GM12878 (cell line): ENCODE measurements at regions not wholly inside any gene's neighbourhood (a gene's known extent, or its start where the extent isn't known, plus 50 kb on each side); places are given as distances from the start of the nearest gene placed in this dataset.

ENCODE experiments used
- ATAC-seq: fragments of 200-7000 bp; cut with Tn5 transposase; 3 replicates; pipeline ENCODE4 v1.9.1; 2020; ENCODE audit warnings: mild to moderate bottlenecking, moderate library complexity
- BruUV-seq: library from RNA; stranded (reverse); fragments of 400-500 nt; replicated peaks from 2 replicates; lab custom pipeline; 2021; lab: Mats Ljungman, UMichigan
- CTCF ChIA-PET: fragments of 300-600 bp; sonication (Branson Sonifier 250); formaldehyde crosslinking; extraction: SDS; loops from one replicate; lab custom pipeline; 2021; ENCODE audit warnings: inconsistent platforms; lab: Yijun Ruan, JAX
- POLR2A ChIA-PET: fragments of 350-600 bp; formaldehyde crosslinking; extraction: SDS; loops from one replicate; lab custom pipeline; 2021; ENCODE audit warnings: inconsistent platforms; lab: Charles Lee
- RAD21 ChIA-PET: fragments of 300-600 bp; sonication (Branson Sonifier 250); formaldehyde crosslinking; loops from one replicate; lab custom pipeline; 2023; ENCODE audit warnings: antibody characterized with exemption; ENCODE audit not compliant: unreplicated experiment; lab: Charles Lee
- SMC1A ChIA-PET: fragments of 300-600 bp; sonication (Branson Sonifier 250); formaldehyde crosslinking; loops from one replicate; lab custom pipeline; 2023; ENCODE audit not compliant: unreplicated experiment, uncharacterized antibody; lab: Charles Lee
- DNase-seq: peaks from one replicate; pipeline ENCODE4 v3.0.0-alpha.2; 2011; ENCODE audit warnings: low read depth, low spot score
- FAIRE-seq: peaks from 3 replicates; lab custom pipeline; 2011; peaks lifted over from hg19 to GRCh38; lab: Jason Lieb, UNC
- H2AFZ ChIP-seq: 2 replicates; pipeline ENCODE4 v1.6.0; 2011; ENCODE audit warnings: low read depth, low read length, control low read depth; ENCODE audit not compliant: control insufficient read depth
- H3K27ac ChIP-seq: 2 replicates; pipeline ENCODE4 v1.5.1; 2011; ENCODE audit warnings: control low read depth; ENCODE audit not compliant: control insufficient read depth, insufficient read depth
- H3K27me3 ChIP-seq, 2 experiments: replicated peaks in 1 of 2; 2 replicates each; pipeline versions ENCODE4 v1.6.0 to v1.6.1; 2011; ENCODE audit warnings: low read length in 1 of 2; ENCODE audit not compliant: control insufficient read depth in 2 of 2, insufficient read depth in 2 of 2
- H3K36me3 ChIP-seq, 2 experiments: 2 replicates each; pipeline ENCODE4 v1.5.1; 2011; ENCODE audit warnings: low read length in 1 of 2; ENCODE audit not compliant: control insufficient read depth in 2 of 2, insufficient read depth in 2 of 2
- H3K4me1 ChIP-seq: 2 replicates; pipeline ENCODE4 v1.6.1; 2011; ENCODE audit warnings: mild to moderate bottlenecking, low read length, moderate library complexity, mixed read lengths; ENCODE audit not compliant: control insufficient read depth, insufficient read depth
- H3K4me2 ChIP-seq: 2 replicates; pipeline ENCODE4 v1.6.0; 2011; ENCODE audit warnings: control low read depth; ENCODE audit not compliant: control insufficient read depth, insufficient read depth
- H3K4me3 ChIP-seq: fragments of 200-600 bp; sonication (generic); 2 replicates; pipeline ENCODE4 v1.5.1; 2016
- H3K79me2 ChIP-seq: 2 replicates; pipeline ENCODE4 v1.6.0; 2011; ENCODE audit warnings: low read length; ENCODE audit not compliant: control insufficient read depth, insufficient read depth
- H3K9ac ChIP-seq: 2 replicates; pipeline ENCODE4 v1.8.0; 2011; ENCODE audit warnings: low read length, control low read depth, mixed read lengths; ENCODE audit not compliant: control insufficient read depth, insufficient read depth
- H3K9me3 ChIP-seq: replicated peaks from 3 replicates; pipeline ENCODE4 v1.5.1; 2011; ENCODE audit warnings: mild to moderate bottlenecking, low read length; ENCODE audit not compliant: control insufficient read depth, insufficient read depth
- H4K20me1 ChIP-seq: 2 replicates; pipeline ENCODE4 v1.6.0; 2011; ENCODE audit not compliant: control insufficient read depth, insufficient read depth
- ASH2L ChIP-seq: fragments of 300-600, 200-600 bp; sonication (generic); IDR thresholded peaks from 2 replicates; pipeline ENCODE4 v1.6.1; 2017; ENCODE audit warnings: low read depth, mild to moderate bottlenecking, borderline replicate concordance
- ATF7 ChIP-seq: fragments of 450-650 bp; IDR thresholded peaks from 2 replicates; pipeline ENCODE4 v1.6.1; 2016; ENCODE audit warnings: low read depth, mild to moderate bottlenecking
- IKZF1 ChIP-seq: fragments of 450-650 bp; conservative IDR thresholded peaks from 2 replicates; pipeline ENCODE4 v1.6.1; 2017; ENCODE audit warnings: antibody characterized with exemption, mild to moderate bottlenecking
- MEF2A ChIP-seq: IDR thresholded peaks from 2 replicates; pipeline ENCODE4 v1.6.1; 2011; ENCODE audit warnings: low read depth, mild to moderate bottlenecking, low read length, moderate library complexity; ENCODE audit not compliant: insufficient read depth
- NFIC ChIP-seq: IDR thresholded peaks from 2 replicates; pipeline ENCODE4 v1.6.1; 2012; ENCODE audit warnings: low read depth, mild to moderate bottlenecking, inconsistent platforms, low read length, moderate library complexity
- NFXL1 ChIP-seq: fragments of 450-650 bp; IDR thresholded peaks from 2 replicates; pipeline ENCODE4 v1.6.1; 2017; ENCODE audit warnings: antibody characterized with exemption, mild to moderate bottlenecking, borderline replicate concordance
- POLR2A ChIP-seq: IDR thresholded peaks from 2 replicates; pipeline ENCODE4 v1.6.1; 2011; ENCODE audit warnings: low read depth, mild to moderate bottlenecking, low read length
- SMAD5 ChIP-seq: IDR thresholded peaks from 2 replicates; pipeline ENCODE4 v1.6.1; 2016; ENCODE audit warnings: antibody characterized with exemption, low read depth
- STAT3 ChIP-seq: IDR thresholded peaks from 2 replicates; pipeline ENCODE4 v1.6.1; 2011; ENCODE audit warnings: low read depth, low read length, improper control_type of control experiment
- SUZ12 ChIP-seq: fragments of 200-600 bp; sonication (generic); IDR thresholded peaks from one replicate; pipeline ENCODE4 v1.6.1; 2018; ENCODE audit warnings: antibody characterized with exemption, mild to moderate bottlenecking; ENCODE audit not compliant: unreplicated experiment
- TARDBP ChIP-seq: IDR thresholded peaks from 2 replicates; pipeline ENCODE4 v1.6.1; 2016; ENCODE audit warnings: borderline replicate concordance
- WGBS: methylation state at CpG from one replicate; pipeline ENCODE4 v1.1.6; 2016; ENCODE audit warnings: low lambda C conversion rate; ENCODE audit not compliant: insufficient replicate concordance, insufficient coverage; ENCODE audit errors: missing lambda C conversion rate; 5-methylcytosine and 5-hydroxymethylcytosine counted together
- in situ Hi-C: fragments of 300-500 bp; cut with MboI; formaldehyde crosslinking; loops from 9 replicates; pipeline ENCODE4 v1.14.3; 2018; ENCODE audit warnings: mixed read lengths
- intact Hi-C: fragments of 100-400 bp; cut with micrococcal nuclease; formaldehyde crosslinking; loops from one replicate; pipeline ENCODE4 v1.14.2; 2022; ENCODE audit not compliant: unreplicated experiment
- TF ChIP-seq, protein P1 (sequence below): fragments of 150-350 bp; IDR thresholded peaks from 2 replicates; pipeline ENCODE4 v1.6.1; 2016; ENCODE audit warnings: low read depth, low read length
- TF ChIP-seq, protein P2 (sequence below): fragments of 450-650 bp; IDR thresholded peaks from 2 replicates; pipeline ENCODE4 v1.6.1; 2017; ENCODE audit warnings: mild to moderate bottlenecking, low read depth, inconsistent platforms; ENCODE audit not compliant: poor library complexity, severe bottlenecking
- TF ChIP-seq, protein P3 (sequence below): IDR thresholded peaks from 2 replicates; pipeline ENCODE4 v1.6.1; 2011; ENCODE audit warnings: borderline replicate concordance, low read depth, mild to moderate bottlenecking, moderate library complexity, mixed read lengths, low read length; ENCODE audit not compliant: insufficient read depth; ENCODE audit errors: extremely low read length

GRCh38 chr5:17394086-17394485 lies 103.9 kb upstream of the TAF11L2 start (continued):
- TF ChIP-seq ASH2L (no peak), SMAD5 (no peak)

DNA sequence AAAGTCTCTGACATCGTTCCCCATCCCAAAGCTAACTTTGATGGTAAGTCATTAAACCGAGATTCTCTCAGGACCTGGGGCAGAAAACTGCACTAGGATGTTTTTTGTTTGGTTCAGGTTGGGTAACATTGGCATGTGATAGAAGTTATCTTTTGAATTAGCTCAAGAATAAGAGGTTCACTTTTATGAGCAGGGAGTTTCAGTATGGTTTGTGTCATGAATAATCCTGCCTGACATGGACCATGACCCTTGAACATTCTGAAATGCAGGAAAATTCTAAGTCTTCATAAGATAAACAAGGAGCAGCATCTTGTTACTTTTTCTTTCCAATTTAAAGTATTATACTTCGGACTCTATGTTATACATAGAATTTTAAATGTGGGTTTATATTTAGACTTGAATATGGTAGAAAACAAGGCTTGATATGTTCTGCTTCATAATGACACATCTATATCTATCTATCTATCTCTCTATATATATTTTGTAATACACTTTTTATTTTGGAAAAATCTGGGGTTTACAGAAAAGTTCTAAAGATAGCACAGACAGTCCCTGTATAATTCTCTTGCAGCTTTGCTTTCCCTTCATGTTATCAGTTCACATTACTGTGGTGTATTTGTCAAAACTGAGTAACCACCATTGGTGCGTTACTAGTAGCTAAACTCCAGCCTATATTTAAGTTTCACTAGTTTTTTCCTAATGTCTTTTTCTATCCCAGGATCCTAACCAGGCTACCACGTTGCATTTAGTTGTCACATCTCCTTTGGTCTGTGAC lies 102.7 kb upstream of the TAF11L2 start:
- ChIA-PET POLR2A (no interaction called here), RAD21 (no interaction called here), CTCF (interaction anchor here (0.7 kb wide), 2 partner anchors 72 to 699 kb away, joined by 4 read pairs; no protein-coding TSS in a partner anchor), SMC1A (interaction anchor here (1.0 kb wide), 2 partner anchors 10 to 17 kb away, joined by 3 read pairs; no protein-coding TSS in a partner anchor)
- DNase-seq (no peak), FAIRE-seq (no peak), ATAC-seq (no peak)
- 32% methylated on average over 5 of the region's 5 CpGs for WGBS
- H3K4me2 ChIP-seq, result no peak overlapping the region
- BruUV-seq, result no TSS peak
- no peaks in the 10 kb centered on the region for H3K79me2 ChIP-seq
- in situ Hi-C loops, result no loop called here
- TF ChIP-seq TARDBP (no peak), NFIC (no peak), POLR2A (no peak), SUZ12 (no peak), SMAD5 (no peak), STAT3 (no peak), IKZF1 (no peak), MEF2A (no peak), NFXL1 (no peak), ATF7 (no peak)
- TF ChIP-seq, protein P1, sequence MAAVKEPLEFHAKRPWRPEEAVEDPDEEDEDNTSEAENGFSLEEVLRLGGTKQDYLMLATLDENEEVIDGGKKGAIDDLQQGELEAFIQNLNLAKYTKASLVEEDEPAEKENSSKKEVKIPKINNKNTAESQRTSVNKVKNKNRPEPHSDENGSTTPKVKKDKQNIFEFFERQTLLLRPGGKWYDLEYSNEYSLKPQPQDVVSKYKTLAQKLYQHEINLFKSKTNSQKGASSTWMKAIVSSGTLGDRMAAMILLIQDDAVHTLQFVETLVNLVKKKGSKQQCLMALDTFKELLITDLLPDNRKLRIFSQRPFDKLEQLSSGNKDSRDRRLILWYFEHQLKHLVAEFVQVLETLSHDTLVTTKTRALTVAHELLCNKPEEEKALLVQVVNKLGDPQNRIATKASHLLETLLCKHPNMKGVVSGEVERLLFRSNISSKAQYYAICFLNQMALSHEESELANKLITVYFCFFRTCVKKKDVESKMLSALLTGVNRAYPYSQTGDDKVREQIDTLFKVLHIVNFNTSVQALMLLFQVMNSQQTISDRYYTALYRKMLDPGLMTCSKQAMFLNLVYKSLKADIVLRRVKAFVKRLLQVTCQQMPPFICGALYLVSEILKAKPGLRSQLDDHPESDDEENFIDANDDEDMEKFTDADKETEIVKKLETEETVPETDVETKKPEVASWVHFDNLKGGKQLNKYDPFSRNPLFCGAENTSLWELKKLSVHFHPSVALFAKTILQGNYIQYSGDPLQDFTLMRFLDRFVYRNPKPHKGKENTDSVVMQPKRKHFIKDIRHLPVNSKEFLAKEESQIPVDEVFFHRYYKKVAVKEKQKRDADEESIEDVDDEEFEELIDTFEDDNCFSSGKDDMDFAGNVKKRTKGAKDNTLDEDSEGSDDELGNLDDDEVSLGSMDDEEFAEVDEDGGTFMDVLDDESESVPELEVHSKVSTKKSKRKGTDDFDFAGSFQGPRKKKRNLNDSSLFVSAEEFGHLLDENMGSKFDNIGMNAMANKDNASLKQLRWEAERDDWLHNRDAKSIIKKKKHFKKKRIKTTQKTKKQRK, result no peak
- TF ChIP-seq, protein P2, sequence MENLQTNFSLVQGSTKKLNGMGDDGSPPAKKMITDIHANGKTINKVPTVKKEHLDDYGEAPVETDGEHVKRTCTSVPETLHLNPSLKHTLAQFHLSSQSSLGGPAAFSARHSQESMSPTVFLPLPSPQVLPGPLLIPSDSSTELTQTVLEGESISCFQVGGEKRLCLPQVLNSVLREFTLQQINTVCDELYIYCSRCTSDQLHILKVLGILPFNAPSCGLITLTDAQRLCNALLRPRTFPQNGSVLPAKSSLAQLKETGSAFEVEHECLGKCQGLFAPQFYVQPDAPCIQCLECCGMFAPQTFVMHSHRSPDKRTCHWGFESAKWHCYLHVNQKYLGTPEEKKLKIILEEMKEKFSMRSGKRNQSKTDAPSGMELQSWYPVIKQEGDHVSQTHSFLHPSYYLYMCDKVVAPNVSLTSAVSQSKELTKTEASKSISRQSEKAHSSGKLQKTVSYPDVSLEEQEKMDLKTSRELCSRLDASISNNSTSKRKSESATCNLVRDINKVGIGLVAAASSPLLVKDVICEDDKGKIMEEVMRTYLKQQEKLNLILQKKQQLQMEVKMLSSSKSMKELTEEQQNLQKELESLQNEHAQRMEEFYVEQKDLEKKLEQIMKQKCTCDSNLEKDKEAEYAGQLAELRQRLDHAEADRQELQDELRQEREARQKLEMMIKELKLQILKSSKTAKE, result no peak
- TF ChIP-seq, protein P3, sequence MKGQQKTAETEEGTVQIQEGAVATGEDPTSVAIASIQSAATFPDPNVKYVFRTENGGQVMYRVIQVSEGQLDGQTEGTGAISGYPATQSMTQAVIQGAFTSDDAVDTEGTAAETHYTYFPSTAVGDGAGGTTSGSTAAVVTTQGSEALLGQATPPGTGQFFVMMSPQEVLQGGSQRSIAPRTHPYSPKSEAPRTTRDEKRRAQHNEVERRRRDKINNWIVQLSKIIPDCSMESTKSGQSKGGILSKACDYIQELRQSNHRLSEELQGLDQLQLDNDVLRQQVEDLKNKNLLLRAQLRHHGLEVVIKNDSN, result no peak
- H3K27me3 ChIP-seq, result no peaks in the 10 kb centered on the region
- H3K27ac ChIP-seq, result no peak overlapping the region
- no peaks in the 10 kb centered on the region; the same call in 2 of the 3 replicates for H3K9me3 ChIP-seq
- H3K36me3 ChIP-seq, result no peaks in the 10 kb centered on the region
- no peak overlapping the region for H3K9ac ChIP-seq
- intact Hi-C loops, result no loop called here
- H3K4me1 ChIP-seq, result no peaks in the 10 kb centered on the region
- no peaks in the 10 kb centered on the region for H4K20me1 ChIP-seq
- no peak overlapping the region for H3K4me3 ChIP-seq
- H2AFZ ChIP-seq, result no peak overlapping the region
